ENCODE measurements at regions not wholly inside any gene's neighbourhood (a gene's known extent, or its start where the extent isn't known, plus 50 kb on each side); places are given as distances from the start of the nearest gene placed in this dataset.

- TF ChIP-seq RAD21 (IDR thresholded peaks at IDR 0.05; ENCODE audit: low read depth) = no peak
- no peak for TF ChIP-seq SIN3A (IDR thresholded peaks at IDR 0.05; ENCODE audit: low read depth)
- TF ChIP-seq FOSL1 (IDR thresholded peaks at IDR 0.05; ENCODE audit: low read depth) = no peak
- no peak for TF ChIP-seq EZH2phosphoT487 (IDR thresholded peaks at IDR 0.05; ENCODE audit: borderline replicate concordance)
- TF ChIP-seq POLR2AphosphoS5 (IDR thresholded peaks at IDR 0.05; ENCODE audit: low read depth, low read length) = no peak
- TF ChIP-seq, protein P1, sequence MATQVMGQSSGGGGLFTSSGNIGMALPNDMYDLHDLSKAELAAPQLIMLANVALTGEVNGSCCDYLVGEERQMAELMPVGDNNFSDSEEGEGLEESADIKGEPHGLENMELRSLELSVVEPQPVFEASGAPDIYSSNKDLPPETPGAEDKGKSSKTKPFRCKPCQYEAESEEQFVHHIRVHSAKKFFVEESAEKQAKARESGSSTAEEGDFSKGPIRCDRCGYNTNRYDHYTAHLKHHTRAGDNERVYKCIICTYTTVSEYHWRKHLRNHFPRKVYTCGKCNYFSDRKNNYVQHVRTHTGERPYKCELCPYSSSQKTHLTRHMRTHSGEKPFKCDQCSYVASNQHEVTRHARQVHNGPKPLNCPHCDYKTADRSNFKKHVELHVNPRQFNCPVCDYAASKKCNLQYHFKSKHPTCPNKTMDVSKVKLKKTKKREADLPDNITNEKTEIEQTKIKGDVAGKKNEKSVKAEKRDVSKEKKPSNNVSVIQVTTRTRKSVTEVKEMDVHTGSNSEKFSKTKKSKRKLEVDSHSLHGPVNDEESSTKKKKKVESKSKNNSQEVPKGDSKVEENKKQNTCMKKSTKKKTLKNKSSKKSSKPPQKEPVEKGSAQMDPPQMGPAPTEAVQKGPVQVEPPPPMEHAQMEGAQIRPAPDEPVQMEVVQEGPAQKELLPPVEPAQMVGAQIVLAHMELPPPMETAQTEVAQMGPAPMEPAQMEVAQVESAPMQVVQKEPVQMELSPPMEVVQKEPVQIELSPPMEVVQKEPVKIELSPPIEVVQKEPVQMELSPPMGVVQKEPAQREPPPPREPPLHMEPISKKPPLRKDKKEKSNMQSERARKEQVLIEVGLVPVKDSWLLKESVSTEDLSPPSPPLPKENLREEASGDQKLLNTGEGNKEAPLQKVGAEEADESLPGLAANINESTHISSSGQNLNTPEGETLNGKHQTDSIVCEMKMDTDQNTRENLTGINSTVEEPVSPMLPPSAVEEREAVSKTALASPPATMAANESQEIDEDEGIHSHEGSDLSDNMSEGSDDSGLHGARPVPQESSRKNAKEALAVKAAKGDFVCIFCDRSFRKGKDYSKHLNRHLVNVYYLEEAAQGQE (IDR thresholded peaks at IDR 0.05; ENCODE audit: low read depth) = no peak
- TF ChIP-seq ELF1 (IDR thresholded peaks at IDR 0.05; ENCODE audit: borderline replicate concordance, low read depth) = no peak
- no peak for TF ChIP-seq ZNF274 (IDR thresholded peaks at IDR 0.05; ENCODE audit: low read depth, low read length)
- TF ChIP-seq SRF (IDR thresholded peaks at IDR 0.05; ENCODE audit: low read depth) = no peak
- no peak for TF ChIP-seq ZFX (IDR thresholded peaks at IDR 0.05)
- no peak for TF ChIP-seq EZH2 (IDR thresholded peaks at IDR 0.05)
- no peak for TF ChIP-seq SP1 (IDR thresholded peaks at IDR 0.05; ENCODE audit: low read depth)
- TF ChIP-seq EGR1 (IDR thresholded peaks at IDR 0.05; ENCODE audit: low read depth) = no peak
- TF ChIP-seq, protein P2, sequence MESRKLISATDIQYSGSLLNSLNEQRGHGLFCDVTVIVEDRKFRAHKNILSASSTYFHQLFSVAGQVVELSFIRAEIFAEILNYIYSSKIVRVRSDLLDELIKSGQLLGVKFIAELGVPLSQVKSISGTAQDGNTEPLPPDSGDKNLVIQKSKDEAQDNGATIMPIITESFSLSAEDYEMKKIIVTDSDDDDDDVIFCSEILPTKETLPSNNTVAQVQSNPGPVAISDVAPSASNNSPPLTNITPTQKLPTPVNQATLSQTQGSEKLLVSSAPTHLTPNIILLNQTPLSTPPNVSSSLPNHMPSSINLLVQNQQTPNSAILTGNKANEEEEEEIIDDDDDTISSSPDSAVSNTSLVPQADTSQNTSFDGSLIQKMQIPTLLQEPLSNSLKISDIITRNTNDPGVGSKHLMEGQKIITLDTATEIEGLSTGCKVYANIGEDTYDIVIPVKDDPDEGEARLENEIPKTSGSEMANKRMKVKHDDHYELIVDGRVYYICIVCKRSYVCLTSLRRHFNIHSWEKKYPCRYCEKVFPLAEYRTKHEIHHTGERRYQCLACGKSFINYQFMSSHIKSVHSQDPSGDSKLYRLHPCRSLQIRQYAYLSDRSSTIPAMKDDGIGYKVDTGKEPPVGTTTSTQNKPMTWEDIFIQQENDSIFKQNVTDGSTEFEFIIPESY (IDR thresholded peaks at IDR 0.05; ENCODE audit: extremely low read depth, insufficient replicate concordance, low read length) = no peak
- TF ChIP-seq JUND (IDR thresholded peaks at IDR 0.05) = no peak
- TF ChIP-seq TCF7L2 (IDR thresholded peaks at IDR 0.05; ENCODE audit: borderline replicate concordance, extremely low read depth, insufficient read depth, insufficient read length) = no peak
- TF ChIP-seq CBX3 (IDR thresholded peaks at IDR 0.05; ENCODE audit: low read depth) = no peak
- DNase-seq (ENCODE audit: low read depth, low spot score) = no peak
- no TSS peak for BruUV-seq (replicated peaks)
- CTCF ChIA-PET = no interaction called here
- H3K4me2 ChIP-seq (ENCODE audit: low read length) = no peak overlapping the region
- ATAC-seq = no peak
- H3K79me2 ChIP-seq (ENCODE audit: insufficient read depth, low read length) = no peaks in the 10 kb centered on the region
- POLR2A ChIA-PET = no interaction called here
- RAD21 ChIA-PET (ENCODE audit: low non-redundant PET in 1 of 2, low total read pairs in 2 of 2, uncharacterized antibody in 2 of 2, unreplicated experiment in 2 of 2) = no interaction called here
- no peaks in the 10 kb centered on the region for H3K4me1 ChIP-seq (ENCODE audit: control insufficient read depth in 1 of 2, insufficient read depth in 2 of 2, low read length in 2 of 2)
- H3K4me3 ChIP-seq (replicated peaks in 1 of 2; ENCODE audit: low read depth in 1 of 2, low read length in 2 of 2) = no peak overlapping the region
- intact Hi-C loops (cut with micrococcal nuclease) = no loop called here
- H4K20me1 ChIP-seq (ENCODE audit: insufficient read depth) = no peaks in the 10 kb centered on the region
- H3K9me2 ChIP-seq (ENCODE audit: insufficient read depth) = no peaks in the 10 kb centered on the region
- H2AFZ ChIP-seq (ENCODE audit: low read depth, low read length, poor library complexity, severe bottlenecking) = no peak overlapping the region
- no peak overlapping the region for H3K27ac ChIP-seq (ENCODE audit: low read depth, low read length)
- H3K9ac ChIP-seq (ENCODE audit: low read length) = no peak overlapping the region
- H3K27me3 ChIP-seq (ENCODE audit: insufficient read depth, low read length) = no peaks in the 10 kb centered on the region
- no peaks in the 10 kb centered on the region for H3K36me3 ChIP-seq (ENCODE audit: control insufficient read depth in 1 of 2, insufficient read depth in 2 of 2, low read length in 2 of 2)
- no peaks in the 10 kb centered on the region for H3K9me3 ChIP-seq (ENCODE audit: control insufficient read depth in 1 of 2, insufficient read depth in 1 of 2, low read depth in 1 of 2, low read length in 2 of 2)
Measured at GRCh38 chr6:19356692-19357091, 480.5 kb upstream of the ID4 start.
